ENCODE measurements at regions not wholly inside any gene's neighbourhood (a gene's known extent, or its start where the extent isn't known, plus 50 kb on each side); places are given as distances from the start of the nearest gene placed in this dataset.

DNA sequence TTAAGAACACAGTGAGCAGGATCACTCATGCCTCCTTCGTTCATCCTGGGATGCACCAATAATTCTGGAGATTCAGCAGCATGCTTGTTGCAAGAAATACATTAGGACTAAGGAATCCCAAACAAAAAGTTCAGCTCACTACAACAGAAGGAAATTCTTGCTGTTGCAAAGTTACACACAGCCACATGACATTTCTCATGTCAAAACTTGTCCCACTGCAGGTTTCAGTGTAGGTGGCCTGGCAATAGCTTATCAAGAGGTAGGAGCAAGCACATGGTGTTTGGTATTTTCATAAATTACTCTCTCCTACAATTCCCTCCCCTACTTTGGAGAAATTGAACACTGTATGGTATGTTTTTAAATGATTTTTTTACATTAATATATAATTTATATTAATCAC, 399.6 kb upstream of the EPHA3 start:
- TF ChIP-seq POLR2A (IDR thresholded peaks at IDR 0.05), result no peak
- TF ChIP-seq, protein P1, sequence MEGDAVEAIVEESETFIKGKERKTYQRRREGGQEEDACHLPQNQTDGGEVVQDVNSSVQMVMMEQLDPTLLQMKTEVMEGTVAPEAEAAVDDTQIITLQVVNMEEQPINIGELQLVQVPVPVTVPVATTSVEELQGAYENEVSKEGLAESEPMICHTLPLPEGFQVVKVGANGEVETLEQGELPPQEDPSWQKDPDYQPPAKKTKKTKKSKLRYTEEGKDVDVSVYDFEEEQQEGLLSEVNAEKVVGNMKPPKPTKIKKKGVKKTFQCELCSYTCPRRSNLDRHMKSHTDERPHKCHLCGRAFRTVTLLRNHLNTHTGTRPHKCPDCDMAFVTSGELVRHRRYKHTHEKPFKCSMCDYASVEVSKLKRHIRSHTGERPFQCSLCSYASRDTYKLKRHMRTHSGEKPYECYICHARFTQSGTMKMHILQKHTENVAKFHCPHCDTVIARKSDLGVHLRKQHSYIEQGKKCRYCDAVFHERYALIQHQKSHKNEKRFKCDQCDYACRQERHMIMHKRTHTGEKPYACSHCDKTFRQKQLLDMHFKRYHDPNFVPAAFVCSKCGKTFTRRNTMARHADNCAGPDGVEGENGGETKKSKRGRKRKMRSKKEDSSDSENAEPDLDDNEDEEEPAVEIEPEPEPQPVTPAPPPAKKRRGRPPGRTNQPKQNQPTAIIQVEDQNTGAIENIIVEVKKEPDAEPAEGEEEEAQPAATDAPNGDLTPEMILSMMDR (IDR thresholded peaks at IDR 0.05), result no peak
- intact Hi-C loops (cut with DNase I; ENCODE audit: low total_unique reads), result no loop called here
- no peaks in the 10 kb centered on the region for H3K4me1 ChIP-seq

GRCh38 chr3:88712552-88712951, 394.9 kb upstream of the EPHA3 start:
- H3K36me3 ChIP-seq, result no peaks in the 10 kb centered on the region
- TF ChIP-seq, protein P1 (IDR thresholded peaks at IDR 0.05), result no peak
- TF ChIP-seq POLR2A (IDR thresholded peaks at IDR 0.05), result no peak
- no peaks in the 10 kb centered on the region for H3K9me3 ChIP-seq
- DNase-seq, result no peak
- no peaks in the 10 kb centered on the region for H3K4me1 ChIP-seq
- no peak overlapping the region for H3K4me3 ChIP-seq
- intact Hi-C loops (cut with DNase I; ENCODE audit: low total_unique reads), result no loop called here
- no peak overlapping the region for H3K27ac ChIP-seq
- no peaks in the 10 kb centered on the region for H3K27me3 ChIP-seq

More for the DNA sequence above, 399.6 kb upstream of the EPHA3 start:
- Histone ChIP-seq H3K27me3 (no peaks in the 10 kb centered on the region), H3K4me3 (no peak overlapping the region), H3K36me3 (no peaks in the 10 kb centered on the region), H3K9me3 (no peaks in the 10 kb centered on the region), H3K27ac (no peak overlapping the region)
- DNase-seq, result no peak

GRCh38 chr3:88713233-88713691, 394.2 kb upstream of the EPHA3 start:
- TF ChIP-seq, protein P1 (IDR thresholded peaks at IDR 0.05), result no peak
- no peak for TF ChIP-seq POLR2A (IDR thresholded peaks at IDR 0.05)
- Histone ChIP-seq H3K9me3 (no peaks in the 10 kb centered on the region), H3K27me3 (no peaks in the 10 kb centered on the region), H3K4me3 (no peak overlapping the region), H3K36me3 (no peaks in the 10 kb centered on the region), H3K27ac (no peak overlapping the region), H3K4me1 (no peaks in the 10 kb centered on the region)
- intact Hi-C loops (cut with DNase I; ENCODE audit: low total_unique reads), result no loop called here
- no peak for DNase-seq

- no peak for DNase-seq
- H3K4me3 ChIP-seq, result no peak overlapping the region
- H3K9me3 ChIP-seq, result no peaks in the 10 kb centered on the region
- TF ChIP-seq, protein P1 (IDR thresholded peaks at IDR 0.05), result no peak
- TF ChIP-seq POLR2A (IDR thresholded peaks at IDR 0.05), result no peak
- no peak overlapping the region for H3K27ac ChIP-seq
- no peaks in the 10 kb centered on the region for H3K27me3 ChIP-seq
- intact Hi-C loops (cut with DNase I; ENCODE audit: low total_unique reads), result no loop called here
- no peaks in the 10 kb centered on the region for H3K36me3 ChIP-seq
- no peaks in the 10 kb centered on the region for H3K4me1 ChIP-seq
These were observed 381.8 kb upstream of the EPHA3 start for GRCh38 chr3:88725440-88726165.

DNA sequence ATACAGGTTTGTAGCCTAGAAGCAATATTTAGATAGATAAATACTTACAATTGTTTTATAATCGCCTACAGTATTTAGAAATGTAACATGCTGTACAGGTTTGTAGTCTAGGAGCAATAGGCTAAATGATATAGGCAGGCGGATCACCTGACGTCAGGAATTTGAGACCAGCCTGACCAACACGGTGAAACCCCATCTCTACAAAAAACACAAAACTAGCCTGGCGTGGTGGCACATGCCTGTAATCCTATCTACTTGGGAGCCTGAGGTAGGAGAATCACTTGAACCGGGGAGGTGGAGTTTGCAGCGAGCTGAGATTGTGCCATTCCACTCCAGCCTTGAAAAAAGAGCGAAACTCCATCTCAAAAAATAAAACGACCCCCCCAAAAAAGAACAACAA, 375.2 kb upstream of the EPHA3 start:
- no peak overlapping the region for H3K27ac ChIP-seq
- H3K4me3 ChIP-seq, result no peak overlapping the region
- H3K36me3 ChIP-seq, result no peaks in the 10 kb centered on the region
- DNase-seq, result no peak
- H3K27me3 ChIP-seq, result no peaks in the 10 kb centered on the region
- no peak for TF ChIP-seq POLR2A (IDR thresholded peaks at IDR 0.05)
- TF ChIP-seq, protein P1 (IDR thresholded peaks at IDR 0.05), result no peak
- no peaks in the 10 kb centered on the region for H3K9me3 ChIP-seq
- H3K4me1 ChIP-seq, result no peaks in the 10 kb centered on the region
- intact Hi-C loops (cut with DNase I; ENCODE audit: low total_unique reads), result no loop called here

Data from uterus (tissue), 3 donors.